GM18861 (cell line): ENCODE measurements at regions not wholly inside any gene's neighbourhood (a gene's known extent, or its start where the extent isn't known, plus 50 kb on each side); places are given as distances from the start of the nearest gene placed in this dataset.
A peak's percentile ranks its signal among the peaks of the same experiment; 100 is the strongest.

Experiments
- ATAC-seq: cut with Tn5 transposase; IDR thresholded peaks from one replicate; pipeline ENCODE4 v1.9.1; 2021; ENCODE audit not compliant: unreplicated experiment

DNA sequence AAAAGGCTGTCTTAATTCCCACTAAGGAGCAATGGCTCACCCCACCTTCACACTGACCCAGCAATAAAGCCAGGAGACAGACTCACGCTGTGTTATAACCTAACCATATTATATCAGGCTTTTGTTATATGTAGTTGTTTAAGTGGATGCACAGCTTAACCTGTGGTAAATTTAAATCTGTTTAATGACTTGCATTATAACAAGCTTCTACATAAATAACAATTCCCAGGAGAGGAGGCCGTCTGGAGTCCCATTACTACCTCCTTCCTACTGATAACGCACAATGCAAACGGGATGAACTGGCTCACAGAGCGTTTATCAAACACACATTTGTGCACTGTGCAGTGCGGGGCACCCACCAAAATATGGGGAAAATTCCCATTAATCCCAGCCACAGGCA, 102.1 kb upstream of the MGMT start:
- no peak for ATAC-seq

DNA sequence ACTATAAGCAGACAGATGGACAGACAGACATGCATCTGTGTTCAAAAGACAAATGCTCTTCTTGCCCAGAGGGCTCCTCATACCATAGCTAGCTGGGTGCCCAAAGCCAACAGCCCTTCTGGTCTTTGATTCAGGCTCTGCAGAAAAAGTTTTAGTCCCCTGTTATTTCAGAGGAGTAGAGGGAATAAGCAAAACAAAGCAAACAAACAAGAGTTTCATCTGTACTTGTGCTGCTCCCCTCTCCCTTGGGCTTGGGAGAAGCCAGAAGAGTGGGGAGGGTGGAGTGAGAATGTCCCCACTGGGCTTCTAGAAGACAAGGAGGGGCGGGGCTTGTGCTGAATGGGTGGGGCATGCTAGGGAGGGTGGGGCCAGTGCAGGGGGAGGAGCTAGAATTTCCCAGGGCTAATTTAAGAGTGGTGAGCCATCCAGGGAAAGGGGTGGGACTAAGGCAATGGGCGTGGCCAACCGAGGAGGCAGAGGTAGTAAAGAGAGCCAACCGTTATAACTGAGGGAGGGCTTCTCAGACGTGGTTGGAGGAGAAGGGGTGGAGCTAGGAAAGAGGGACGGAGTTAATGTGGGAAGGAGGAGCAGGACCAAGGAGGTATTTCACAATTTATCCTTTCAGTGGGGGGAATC, 101.2 kb upstream of the MGMT start:
- ATAC-seq, result no peak

DNA sequence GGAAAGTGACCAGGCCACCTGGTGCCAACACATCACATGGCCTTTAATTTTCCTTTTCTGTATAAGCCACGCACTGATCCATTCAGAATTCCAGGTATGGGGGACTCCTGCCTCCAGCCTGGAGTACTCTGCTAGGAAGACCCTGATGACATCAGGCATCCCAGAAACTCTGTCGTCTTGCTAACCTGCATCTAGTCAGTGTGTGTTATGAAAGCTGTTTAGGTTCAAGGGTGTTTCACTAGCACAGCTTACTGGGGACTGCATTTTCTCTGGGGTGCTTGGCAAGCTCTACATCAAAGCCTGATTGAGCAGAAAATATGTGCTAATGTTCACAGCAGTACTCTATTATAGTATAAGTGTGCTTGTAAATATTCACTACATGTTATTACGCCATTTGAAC, 100.6 kb upstream of the MGMT start:
- no peak for ATAC-seq

DNA sequence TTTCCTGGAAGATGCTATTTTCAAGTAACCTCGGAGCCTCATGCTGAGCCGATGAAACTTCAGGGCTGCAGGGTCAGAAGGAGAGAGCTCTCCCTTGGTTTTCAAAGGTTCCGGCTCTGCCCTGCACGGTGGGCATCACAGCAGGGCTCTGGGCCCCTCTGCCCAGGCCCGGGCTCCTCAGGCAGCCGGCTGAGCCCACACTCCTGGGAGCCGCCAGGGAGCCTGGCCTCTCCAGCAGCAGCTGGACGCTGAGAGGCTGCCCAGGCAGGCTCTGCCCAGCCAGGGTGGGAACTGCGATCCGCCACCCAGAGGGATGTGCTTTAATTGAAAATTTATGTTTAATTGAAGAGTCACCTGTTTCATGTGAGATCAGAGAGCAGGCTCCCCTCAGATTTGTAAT, 97.5 kb upstream of the MGMT start:
- ATAC-seq, result no peak

DNA sequence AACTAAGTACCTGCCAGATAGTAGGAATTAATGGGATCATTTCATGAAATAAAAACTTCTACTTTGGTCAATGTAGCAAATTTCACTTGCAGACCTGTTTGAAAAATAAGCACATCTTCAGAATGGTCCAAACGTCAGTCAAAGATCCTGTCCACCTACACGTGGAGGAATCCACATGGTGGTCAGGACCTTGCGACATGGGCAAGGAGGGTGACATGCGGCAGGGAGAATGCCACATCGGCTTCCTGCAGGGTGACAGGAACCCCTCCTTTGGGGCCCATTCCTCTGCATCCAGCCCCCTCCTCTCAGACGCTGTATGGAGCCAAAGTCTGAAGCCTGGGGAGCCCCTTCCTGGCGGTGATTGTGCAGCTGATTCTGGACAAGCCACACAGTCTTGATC, 95.5 kb upstream of the MGMT start:
- no peak for ATAC-seq

DNA sequence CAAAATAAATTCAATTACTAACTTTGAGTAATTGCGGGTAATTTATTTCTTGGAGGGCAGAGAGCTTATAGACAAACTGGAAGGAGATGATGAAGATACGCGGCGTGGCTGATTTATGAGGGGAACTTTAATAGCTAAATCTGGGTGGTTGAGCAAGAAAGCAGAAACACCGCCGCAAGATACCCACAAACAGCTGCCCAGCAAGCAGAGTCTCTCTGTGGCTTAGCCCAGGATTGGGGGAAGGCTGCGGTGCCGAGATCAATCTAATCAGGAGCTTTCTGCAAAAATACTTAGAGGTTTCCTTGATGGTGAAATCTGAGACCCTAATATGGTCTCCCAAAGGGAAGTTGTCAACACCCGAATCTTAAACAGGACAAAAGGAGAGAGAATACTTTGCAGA, 94.9 kb upstream of the MGMT start:
- no peak for ATAC-seq

DNA sequence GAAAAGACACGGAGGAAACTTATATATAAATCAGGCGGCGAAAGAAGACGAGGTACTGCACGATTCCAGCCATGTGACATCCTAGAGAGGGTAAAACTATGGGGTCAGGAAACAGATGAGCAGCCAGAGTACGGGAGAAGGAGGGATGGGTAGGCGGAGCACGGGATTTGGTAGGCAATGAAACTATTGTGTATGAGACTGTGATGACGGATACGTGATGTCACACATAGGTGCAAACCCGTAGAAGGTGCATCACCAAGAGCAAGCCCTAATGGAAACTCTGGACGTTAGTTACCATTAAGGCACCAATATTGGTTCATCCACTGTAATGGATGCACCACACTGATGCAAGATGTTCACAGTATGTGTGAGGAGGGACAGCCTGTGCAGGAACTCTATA, 93.8 kb upstream of the MGMT start:
- ATAC-seq, result no peak

DNA sequence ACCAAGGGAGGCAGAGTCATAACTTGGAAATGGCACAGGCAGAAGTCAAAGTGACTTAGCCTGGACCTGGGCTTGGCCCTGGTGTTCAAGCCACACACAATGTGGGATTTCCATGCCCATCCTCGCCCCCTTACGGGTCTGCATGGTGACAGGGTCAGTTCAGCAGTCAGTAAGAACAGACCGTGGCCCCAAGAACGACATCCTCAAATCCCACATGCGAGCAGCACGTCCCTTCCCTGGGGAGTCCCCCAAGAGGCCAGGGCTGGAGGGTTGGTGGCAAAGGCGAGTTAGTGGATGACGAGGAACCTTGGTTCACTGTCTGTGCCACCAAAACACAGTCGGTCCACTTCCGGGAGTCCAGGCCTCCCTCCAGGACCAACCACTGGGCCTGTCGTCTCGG, 93.3 kb upstream of the MGMT start:
- no peak for ATAC-seq

DNA sequence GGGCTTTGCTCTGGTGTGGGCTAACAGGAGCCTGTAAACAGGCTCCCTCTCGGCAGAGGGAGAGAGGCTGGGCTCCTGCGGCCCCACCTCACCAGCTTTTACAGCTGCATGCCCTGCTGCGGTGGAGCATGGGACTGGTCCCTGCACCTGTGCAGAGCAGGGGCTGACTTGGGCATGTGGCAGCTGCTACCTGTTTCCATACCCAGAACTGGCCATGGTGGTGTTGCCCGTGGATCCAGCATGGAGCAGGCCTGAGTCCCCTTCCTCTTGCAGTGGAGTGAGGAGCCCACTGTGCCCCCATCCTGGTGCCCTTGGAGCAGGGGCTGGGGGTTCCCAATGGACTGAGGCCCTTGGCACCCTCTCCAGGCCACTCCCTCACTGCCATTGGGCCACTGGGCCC, 91.9 kb upstream of the MGMT start:
- ATAC-seq, result no peak

DNA sequence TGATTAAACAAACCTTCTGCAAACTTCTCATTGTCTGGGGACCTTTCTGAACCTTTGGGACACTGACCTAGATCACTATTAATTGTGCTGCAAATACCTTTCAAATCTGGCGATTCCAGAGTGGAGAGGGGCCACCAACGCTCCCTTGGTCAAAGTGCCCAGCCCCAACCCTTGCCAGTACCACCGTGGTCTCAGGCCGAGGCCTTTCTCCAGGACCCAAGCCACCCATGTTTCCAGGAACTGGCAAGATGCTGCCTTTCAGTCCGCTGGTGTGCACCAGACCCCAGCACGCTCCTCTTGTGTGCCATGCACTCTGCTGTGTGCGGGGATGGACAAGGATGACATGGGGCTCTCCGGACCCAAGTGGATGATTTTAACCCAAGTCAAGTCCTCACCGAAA, 91.1 kb upstream of the MGMT start:
- ATAC-seq, result no peak

DNA sequence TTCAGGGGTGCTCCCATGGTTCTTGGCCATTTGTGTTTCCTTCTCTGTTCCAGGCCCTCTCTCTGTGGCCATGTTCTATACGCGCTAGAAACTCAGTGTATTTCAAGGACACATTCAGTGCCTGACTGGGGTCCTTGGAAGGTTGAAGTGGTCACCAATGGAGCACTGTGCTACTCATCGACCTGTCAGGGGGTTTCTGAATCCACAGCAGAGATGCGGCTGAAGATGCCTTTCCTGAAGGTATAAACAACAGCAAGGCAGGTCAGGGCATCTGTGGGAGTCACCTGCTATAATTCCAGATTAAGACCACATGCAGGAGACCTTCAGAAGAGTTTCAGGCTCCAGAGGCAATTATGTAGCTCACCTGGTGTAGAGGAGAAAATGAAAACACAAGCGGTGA, 86.8 kb upstream of the MGMT start:
- no peak for ATAC-seq

DNA sequence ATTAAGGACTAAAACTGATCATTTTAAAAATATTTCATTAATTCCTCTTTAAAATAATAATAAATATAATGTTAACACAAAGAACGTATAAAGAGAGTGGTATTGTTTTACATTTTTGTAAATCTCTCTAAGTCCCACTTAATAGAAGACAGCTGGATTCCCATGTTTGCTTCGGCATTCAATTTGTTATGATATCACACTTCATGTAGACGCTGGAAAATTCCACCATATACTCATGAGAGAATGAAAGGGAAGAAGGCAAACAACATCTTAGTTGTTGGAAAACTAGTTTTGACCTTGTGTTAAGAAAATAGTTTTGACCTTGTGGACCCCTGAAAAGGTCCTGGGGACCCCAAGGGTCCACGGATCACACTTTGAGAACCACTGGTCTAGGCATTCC, 85.3 kb upstream of the MGMT start:
- ATAC-seq, result no peak

DNA sequence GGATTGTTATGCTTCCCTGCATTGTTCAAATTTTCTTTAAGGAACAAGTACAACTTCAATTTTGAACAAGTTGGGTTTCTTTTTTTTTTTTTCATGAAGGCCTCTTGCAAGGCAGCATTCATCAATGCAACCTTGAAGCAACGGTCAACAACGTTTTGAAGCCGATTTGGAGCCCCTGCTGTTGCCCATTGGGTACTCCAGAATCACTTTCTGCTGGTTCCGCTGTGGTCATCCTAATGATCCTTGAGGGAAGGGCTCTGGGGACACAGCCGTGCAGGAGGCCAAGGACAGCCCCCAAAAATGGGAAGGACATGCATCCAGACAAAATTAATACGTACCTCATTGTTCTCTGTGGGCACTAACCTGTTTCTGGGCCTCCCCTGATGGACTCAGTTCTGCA, 84.6 kb upstream of the MGMT start:
- no peak for ATAC-seq

DNA sequence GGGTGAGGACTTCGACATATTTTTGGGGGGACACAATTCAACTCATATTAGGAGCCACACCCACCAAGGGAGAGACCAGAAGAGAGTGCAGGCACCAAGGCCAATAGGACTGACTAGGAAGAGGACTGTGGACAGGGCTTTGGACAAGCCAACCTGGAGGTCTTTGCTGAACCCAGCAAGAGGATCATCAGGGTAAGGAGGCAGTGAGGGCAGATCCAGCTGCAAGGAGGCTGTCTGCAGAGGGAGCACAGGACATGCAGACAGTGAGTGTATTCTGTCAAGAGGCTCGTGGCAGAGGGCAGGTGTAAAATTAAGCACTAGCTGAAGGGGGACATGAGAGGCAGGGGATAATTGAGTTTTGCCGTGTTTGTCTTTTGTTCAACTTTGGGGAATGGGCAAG, 83.4 kb upstream of the MGMT start:
- ATAC-seq, result no peak

DNA sequence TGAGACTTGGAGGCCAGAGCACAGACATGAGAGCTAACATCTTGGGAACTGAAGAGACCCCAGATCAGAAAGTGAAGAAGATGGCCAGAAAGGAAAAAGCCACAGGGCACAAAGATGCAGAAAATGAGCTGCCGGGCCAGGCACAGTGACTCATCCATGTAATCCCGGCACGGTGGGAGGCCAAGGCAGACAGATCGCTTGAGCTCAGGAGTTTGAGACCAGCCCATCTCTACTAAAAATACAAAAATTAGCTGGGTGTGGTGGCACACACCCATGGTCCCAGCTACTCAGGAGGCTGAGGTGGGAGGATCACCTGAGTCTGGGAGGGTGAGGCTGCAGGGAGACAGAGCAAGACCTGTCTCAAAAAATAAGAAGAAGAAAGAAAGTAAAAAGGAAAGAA, 81.4 kb upstream of the MGMT start:
- ATAC-seq, result no peak

DNA sequence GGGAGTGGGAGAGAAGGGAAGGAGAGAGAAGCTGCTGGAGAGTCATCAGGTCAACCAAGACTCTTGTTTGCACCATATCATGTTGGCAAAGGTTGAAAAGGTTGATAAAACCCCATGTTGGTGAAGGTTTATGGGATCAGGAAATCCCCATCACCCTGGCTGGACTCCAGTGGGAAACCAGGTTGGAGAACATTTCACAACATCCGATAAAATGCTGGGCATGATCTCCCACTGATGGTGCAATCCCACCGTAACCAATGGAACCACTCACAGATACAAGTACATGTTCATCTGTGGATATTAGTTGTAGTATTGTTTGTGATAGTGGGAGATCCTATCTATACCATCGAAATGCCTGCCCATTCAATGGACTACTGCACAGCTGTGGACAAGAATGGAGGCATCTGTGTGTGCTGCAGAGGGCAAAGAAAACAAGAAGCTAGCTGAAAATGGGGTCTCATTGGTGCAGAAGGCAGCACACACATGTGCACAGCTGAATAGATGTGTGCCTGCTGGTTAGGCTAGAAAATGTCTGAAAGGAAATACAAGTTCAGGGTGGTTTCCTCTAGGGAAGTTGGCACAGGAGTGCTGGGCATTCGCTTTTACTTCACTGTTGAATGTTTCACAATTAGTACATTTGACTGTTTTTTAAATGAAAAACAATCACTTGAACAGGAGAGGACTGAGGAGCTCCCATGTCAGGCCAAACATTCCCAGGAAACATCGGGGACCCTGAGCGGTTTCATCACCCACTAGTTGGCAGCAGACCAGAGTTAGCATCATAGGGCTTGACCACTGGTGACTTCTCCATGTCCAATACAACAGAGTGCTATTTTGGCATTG, 80.4 kb upstream of the MGMT start:
- ATAC-seq, result no peak

DNA sequence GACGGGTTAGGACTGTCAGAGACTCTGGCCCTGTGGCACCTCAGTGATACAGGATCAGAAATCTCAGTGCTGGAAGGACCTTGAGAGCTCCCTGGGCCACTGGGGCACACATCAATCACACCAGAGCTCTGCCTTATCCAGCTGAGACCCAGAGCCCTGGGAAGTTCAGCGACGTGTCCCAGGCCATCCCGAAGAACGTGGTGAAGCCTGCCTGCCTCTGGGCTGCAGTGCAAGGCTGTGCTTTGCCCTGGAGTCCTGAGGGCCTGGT, 79.8 kb upstream of the MGMT start:
- ATAC-seq, result no peak

DNA sequence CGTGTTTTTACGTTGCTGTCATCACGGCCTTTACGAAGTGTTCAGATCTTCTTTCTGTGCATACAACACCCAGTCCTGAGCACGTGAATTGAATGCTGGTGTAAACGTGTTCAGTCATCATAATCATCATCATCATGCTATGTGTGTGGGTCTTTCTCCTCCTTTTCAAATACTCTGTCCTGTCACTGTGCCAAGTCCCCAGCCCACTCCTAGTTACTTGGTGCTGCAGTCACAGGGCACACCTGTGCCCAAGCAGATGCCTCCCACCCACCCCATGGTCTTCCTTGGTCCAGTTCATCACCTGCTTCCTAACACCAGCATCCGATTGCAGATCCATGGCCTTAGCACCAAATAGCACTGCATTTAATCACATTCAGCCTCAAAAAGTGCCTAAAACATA, 78.6 kb upstream of the MGMT start:
- no peak for ATAC-seq

DNA sequence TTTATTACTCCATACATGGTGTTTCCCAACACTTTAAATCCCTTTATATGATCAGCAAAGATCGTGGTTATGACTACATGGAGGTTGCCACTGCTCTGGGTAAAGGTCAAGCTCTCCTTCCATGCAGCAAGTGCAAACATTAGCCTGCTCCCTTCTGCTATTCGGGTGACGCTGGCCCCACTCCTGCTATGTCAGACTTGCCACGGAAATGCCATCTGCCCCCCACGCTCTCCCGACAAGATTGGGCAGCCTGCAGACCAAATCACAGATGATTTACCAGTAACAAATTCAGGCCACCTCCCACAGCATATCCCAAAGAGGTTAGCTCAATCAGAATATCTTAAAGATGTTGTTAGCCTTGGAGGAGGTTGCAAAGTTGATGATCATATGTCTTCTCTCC, 77.8 kb upstream of the MGMT start:
- ATAC-seq, result no peak

DNA sequence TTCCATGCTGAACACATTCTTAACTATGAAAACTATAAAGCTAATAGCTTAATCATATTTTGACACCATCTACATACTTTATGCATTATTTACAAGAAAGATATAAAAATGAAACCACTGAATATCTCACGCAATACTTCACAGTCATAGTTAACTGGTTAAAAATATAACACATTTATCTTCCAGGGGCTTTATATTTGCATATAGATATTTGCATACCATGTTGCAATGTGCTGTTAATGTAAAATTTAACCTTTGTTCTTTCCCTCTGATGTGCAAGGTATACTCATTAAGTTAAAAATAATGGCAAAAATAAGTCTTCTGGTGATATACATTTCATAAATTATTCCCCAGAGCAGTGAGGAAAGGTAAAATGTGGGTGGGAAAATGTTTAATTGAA, 76.9 kb upstream of the MGMT start:
- ATAC-seq, result peak; percentile 77

DNA sequence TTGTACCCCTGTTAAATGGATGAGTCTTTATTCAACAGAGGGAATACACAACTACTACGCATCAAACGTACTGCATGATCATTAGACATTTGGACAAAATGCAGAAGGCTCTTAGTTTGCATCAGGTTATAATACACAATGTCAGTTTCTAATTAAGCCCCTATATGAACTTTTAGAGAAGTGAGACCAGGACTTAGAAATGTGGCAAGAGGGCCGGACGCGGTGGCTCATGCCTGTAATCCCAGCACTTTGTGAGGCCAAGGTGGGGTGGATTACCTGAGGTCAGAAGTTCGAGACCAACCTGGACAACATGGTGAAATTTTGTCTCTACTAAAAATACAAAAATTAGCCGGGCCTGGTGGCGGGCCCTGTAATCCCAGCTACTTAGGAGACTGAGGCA, 76.3 kb upstream of the MGMT start:
- ATAC-seq, result peak; percentile 29

DNA sequence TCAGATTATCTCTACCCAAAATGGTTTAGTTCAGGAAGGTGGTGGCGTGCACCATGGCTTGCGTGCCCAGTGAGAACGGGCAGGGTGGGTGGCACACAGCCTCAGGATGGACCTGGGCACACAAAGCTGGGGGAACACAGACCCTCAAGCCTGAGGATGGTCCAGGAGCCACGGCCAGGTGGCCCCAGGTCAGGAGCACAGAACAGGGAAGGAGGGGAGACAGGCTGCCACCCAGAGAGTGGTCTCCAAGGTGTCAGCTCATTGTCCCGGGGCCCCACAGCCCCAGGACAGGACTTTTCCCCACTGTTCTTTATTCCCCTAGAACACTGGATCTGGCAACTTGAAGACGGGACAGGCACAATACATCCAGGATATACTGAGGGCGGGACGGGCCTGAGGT, 75.6 kb upstream of the MGMT start:
- ATAC-seq, result no peak

DNA sequence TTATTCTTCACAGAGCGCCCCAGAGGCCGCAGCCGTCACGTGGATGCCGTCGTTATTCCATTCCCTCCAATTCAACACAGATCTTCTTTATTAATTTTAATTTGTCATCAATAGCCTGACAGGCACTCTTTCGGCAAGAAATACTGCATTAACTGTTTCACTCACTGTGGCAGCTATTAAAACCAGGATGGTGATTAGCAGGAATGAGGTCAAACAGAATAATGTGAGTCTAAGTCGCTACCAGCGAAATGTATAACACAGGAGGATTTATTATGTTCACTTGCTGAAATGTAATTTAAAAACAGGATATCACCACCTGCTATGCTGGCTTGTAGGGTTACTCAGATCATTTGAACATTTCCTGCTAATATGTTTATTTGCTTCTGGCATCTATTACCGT, 74.2 kb upstream of the MGMT start:
- ATAC-seq, result no peak
